IMR-90 (cell line): ENCODE measurements at regions not wholly inside any gene's neighbourhood (a gene's known extent, or its start where the extent isn't known, plus 50 kb on each side); places are given as distances from the start of the nearest gene placed in this dataset.

Experiments
- ATAC-seq: fragments of 200-7000 bp; cut with Tn5 transposase; 2 replicates; pipeline ENCODE4 v1.9.1; 2020; ENCODE audit warnings: low read depth, mild to moderate bottlenecking, moderate library complexity
- BruUV-seq: library from RNA; stranded (reverse); fragments of 400-500 nt; replicated peaks from 2 replicates; lab custom pipeline; 2021; lab: Mats Ljungman, UMichigan
- CTCF ChIA-PET: fragments of 300-600 bp; formaldehyde crosslinking; extraction: SDS; loops from one replicate; lab custom pipeline; 2021; ENCODE audit warnings: antibody characterized with exemption; lab: Yijun Ruan, JAX
- POLR2A ChIA-PET: fragments of 300-600 bp; sonication (Branson Sonifier 250); formaldehyde crosslinking; loops from one replicate; lab custom pipeline; 2022; ENCODE audit warnings: antibody characterized with exemption; ENCODE audit not compliant: unreplicated experiment; lab: Charles Lee
- DNase-seq: peaks from one replicate; pipeline ENCODE4 v3.0.0; 2013
- H2AFZ ChIP-seq: replicated peaks from 2 replicates; pipeline ENCODE3; 2013; ENCODE audit warnings: low read length, mild to moderate bottlenecking; ENCODE audit not compliant: poor library complexity
- H2AK5ac ChIP-seq: 2 replicates; pipeline ENCODE4 v1.6.1; 2013; ENCODE audit warnings: low read depth, low read length, inconsistent platforms
- H2AK9ac ChIP-seq: replicated peaks from 2 replicates; pipeline ENCODE3; 2013; ENCODE audit warnings: mild to moderate bottlenecking, low read depth, low read length, moderate library complexity; ENCODE audit not compliant: poor library complexity
- H2BK120ac ChIP-seq: 2 replicates; pipeline ENCODE4 v1.6.1; 2013; ENCODE audit warnings: low read depth, low read length, inconsistent platforms
- H2BK15ac ChIP-seq: 3 replicates; pipeline ENCODE4 v1.6.1; 2013; ENCODE audit warnings: low read depth, low read length, inconsistent platforms
- H2BK20ac ChIP-seq: 2 replicates; pipeline ENCODE4 v1.6.1; 2013; ENCODE audit warnings: low read depth, mild to moderate bottlenecking, inconsistent platforms, low read length, moderate library complexity
- H2BK5ac ChIP-seq: 2 replicates; pipeline ENCODE4 v1.6.1; 2013; ENCODE audit warnings: mild to moderate bottlenecking, low read depth, low read length, inconsistent platforms; ENCODE audit not compliant: poor library complexity, severe bottlenecking
- H3K14ac ChIP-seq: replicated peaks from 2 replicates; pipeline ENCODE4 v1.6.1; 2013; ENCODE audit warnings: low read depth, low read length, inconsistent platforms
- H3K18ac ChIP-seq: 2 replicates; pipeline ENCODE4 v1.6.1; 2013; ENCODE audit warnings: low read depth, low read length, control low read depth
- H3K23ac ChIP-seq: 2 replicates; pipeline ENCODE4 v1.6.1; 2013; ENCODE audit warnings: low read depth, low read length, inconsistent platforms
- H3K27ac ChIP-seq: 2 replicates; pipeline ENCODE4 v1.5.1; 2013; ENCODE audit warnings: mild to moderate bottlenecking, control low read depth, low read length; ENCODE audit not compliant: insufficient read depth
- H3K27me3 ChIP-seq: 2 replicates; pipeline ENCODE4 v1.6.1; 2013; ENCODE audit warnings: low read length; ENCODE audit not compliant: control insufficient read depth, insufficient read depth
- H3K36me3 ChIP-seq: 2 replicates; pipeline ENCODE4 v1.6.1; 2013; ENCODE audit warnings: low read length, mixed read lengths; ENCODE audit not compliant: control insufficient read depth, insufficient read depth
- H3K4ac ChIP-seq: 2 replicates; pipeline ENCODE4 v1.6.1; 2013; ENCODE audit warnings: low read depth, low read length, inconsistent platforms
- H3K4me1 ChIP-seq: 2 replicates; pipeline ENCODE4 v1.6.1; 2013; ENCODE audit warnings: low read length, mixed read lengths; ENCODE audit not compliant: control insufficient read depth, insufficient read depth
- H3K4me2 ChIP-seq: 2 replicates; pipeline ENCODE4 v1.6.1; 2013; ENCODE audit warnings: low read depth, mild to moderate bottlenecking, control low read depth, low read length, moderate library complexity
- H3K4me3 ChIP-seq: 2 replicates; pipeline ENCODE4 v1.5.1; 2013; ENCODE audit warnings: low read depth, mild to moderate bottlenecking, control low read depth, low read length, moderate library complexity; ENCODE audit not compliant: insufficient read depth
- H3K56ac ChIP-seq: 2 replicates; pipeline ENCODE4 v1.6.1; 2013; ENCODE audit warnings: low read length, inconsistent platforms; ENCODE audit not compliant: insufficient read depth; ENCODE audit errors: extremely low read depth
- H3K79me1 ChIP-seq, 2 experiments: 2 replicates each; pipeline ENCODE4 v1.6.1; 2013; ENCODE audit warnings: low read length in 2 of 2, inconsistent platforms in 1 of 2, low read depth in 1 of 2
- H3K9ac ChIP-seq: 2 replicates; pipeline ENCODE4 v1.6.1; 2013; ENCODE audit warnings: low read depth, low read length, control low read depth
- H3K9me1 ChIP-seq: 2 replicates; pipeline ENCODE4 v1.6.1; 2013; ENCODE audit warnings: low read length, inconsistent platforms; ENCODE audit not compliant: insufficient read depth
- H3K9me3 ChIP-seq: 2 replicates; pipeline ENCODE4 v1.6.1; 2013; ENCODE audit warnings: low read length; ENCODE audit not compliant: control insufficient read depth, insufficient read depth
- H4K20me1 ChIP-seq: 2 replicates; pipeline ENCODE4 v1.6.1; 2013; ENCODE audit warnings: low read length, inconsistent platforms; ENCODE audit not compliant: insufficient read depth
- H4K5ac ChIP-seq: 2 replicates; pipeline ENCODE4 v1.6.1; 2013; ENCODE audit warnings: mild to moderate bottlenecking, low read depth, low read length, control low read depth
- H4K8ac ChIP-seq, 2 experiments: 2 replicates each; pipeline ENCODE4 v1.6.1; 2013; ENCODE audit warnings: low read depth in 2 of 2, low read length in 2 of 2, control low read depth in 1 of 2, inconsistent platforms in 1 of 2
- H4K91ac ChIP-seq: 2 replicates; pipeline ENCODE4 v1.6.1; 2013; ENCODE audit warnings: low read depth, low read length, inconsistent platforms; ENCODE audit not compliant: insufficient read depth
- CEBPB ChIP-seq: IDR thresholded peaks from 2 replicates; pipeline ENCODE4 v1.6.1; 2012; ENCODE audit warnings: low read depth, low read length, improper control_type of control experiment
- FOS ChIP-seq: fragments of 150-350 bp; IDR thresholded peaks from 2 replicates; pipeline ENCODE4 v1.6.1; 2016; ENCODE audit warnings: low read depth, low read length
- MXI1 ChIP-seq: IDR thresholded peaks from 2 replicates; pipeline ENCODE4 v1.6.1; 2012; ENCODE audit warnings: low read depth, mild to moderate bottlenecking, low read length, moderate library complexity, borderline replicate concordance
- NFE2L2 ChIP-seq: fragments of 150-350 bp; IDR thresholded peaks from 2 replicates; pipeline ENCODE4 v1.6.1; 2016; ENCODE audit warnings: low read depth, mild to moderate bottlenecking, low read length
- RAD21 ChIP-seq: IDR thresholded peaks from 2 replicates; pipeline ENCODE4 v1.6.1; 2012; ENCODE audit warnings: low read length, improper control_type of control experiment
- RCOR1 ChIP-seq: IDR thresholded peaks from 2 replicates; pipeline ENCODE4 v1.6.1; 2012; ENCODE audit warnings: mild to moderate bottlenecking, low read length, improper control_type of control experiment; ENCODE audit not compliant: insufficient replicate concordance
- RFX5 ChIP-seq: IDR thresholded peaks from 2 replicates; pipeline ENCODE4 v1.8.0; 2012; ENCODE audit warnings: low read depth, mild to moderate bottlenecking, low read length, moderate library complexity
- SMC3 ChIP-seq: fragments of 150-350 bp; IDR thresholded peaks from 2 replicates; pipeline ENCODE4 v1.6.1; 2016; ENCODE audit warnings: low read depth, mild to moderate bottlenecking, antibody characterized with exemption, low read length, moderate library complexity
- WGBS, 2 experiments: methylation state at CpG; one replicate each; pipeline versions ENCODE4 v1.1.5 to v1.1.7; 2013; ENCODE audit warnings: missing lambda C conversion rate in 2 of 2; ENCODE audit not compliant: insufficient read length in 1 of 2; ENCODE audit errors: extremely low coverage in 2 of 2; 5-methylcytosine and 5-hydroxymethylcytosine counted together
- dilution Hi-C: fragments of 300-500 bp; cut with HindIII; formaldehyde crosslinking; loops from one replicate; pipeline ENCODE4 v1.14.3; 2018; ENCODE audit warnings: low sequenced_read_pairs; ENCODE audit not compliant: unreplicated experiment
- in situ Hi-C: fragments of 300-500 bp; cut with MboI; formaldehyde crosslinking; loops from 3 replicates; pipeline ENCODE4 v1.14.3; 2019; ENCODE audit warnings: low sequenced_read_pairs, inconsistent platforms, mixed read lengths
- intact Hi-C: fragments of 100-400 bp; cut with micrococcal nuclease; formaldehyde crosslinking; loops from 2 replicates; pipeline ENCODE4 v1.10.0; 2022
- TF ChIP-seq, protein P1 (sequence below): fragments of 150-350 bp; IDR thresholded peaks from 2 replicates; pipeline ENCODE4 v1.6.1; 2017; ENCODE audit warnings: mild to moderate bottlenecking, antibody characterized with exemption, low read length, low read depth
- TF ChIP-seq, protein P2 (sequence below): conservative IDR thresholded peaks from 2 replicates; pipeline ENCODE4 v1.5.1; 2012; ENCODE audit warnings: mild to moderate bottlenecking, low read depth, low read length, improper control_type of control experiment
- TF ChIP-seq, protein P3 (sequence below): fragments of 150-350 bp; IDR thresholded peaks from 2 replicates; pipeline ENCODE4 v1.6.1; 2016; ENCODE audit warnings: low read depth, mild to moderate bottlenecking, low read length, moderate library complexity, borderline replicate concordance

DNA sequence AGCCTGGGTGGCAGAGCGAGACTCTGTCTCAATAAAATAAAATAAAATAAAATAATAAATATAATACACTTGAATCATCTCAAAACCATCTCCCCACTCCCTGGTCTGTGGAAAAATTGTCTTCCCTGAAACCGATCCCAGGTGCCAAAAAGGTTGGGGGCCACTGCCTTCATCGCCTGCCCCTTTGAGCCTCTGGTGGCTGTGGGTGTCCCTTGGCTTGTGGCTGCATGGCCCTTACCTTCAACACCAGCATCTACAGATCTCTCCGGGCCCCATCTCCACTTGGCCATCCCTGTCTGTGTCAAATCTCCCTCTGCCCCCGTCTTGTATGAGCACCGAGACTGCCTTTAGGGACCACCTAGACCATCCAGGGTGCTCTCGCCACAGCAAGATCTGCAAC, 177.3 kb downstream of the SEC14L1 start:
- Histone ChIP-seq H3K4me1 (peaks cover 55% of the 10 kb centered on the region), H2BK20ac (peak overlapping the region; percentile 87), H3K4ac (peak overlapping the region; percentile 84), H3K23ac (peak overlapping the region; percentile 95), H4K8ac (peak overlapping the region in 1 of 2 experiments; percentile 32; a peak in 1 of 4 replicates), H3K36me3 (no peaks in the 10 kb centered on the region), H3K18ac (no peak overlapping the region), H3K9me1 (peaks cover 26% of the 10 kb centered on the region), H2BK120ac (peak overlapping the region; percentile 98), H3K9ac (no peak overlapping the region), H2AFZ (no peak overlapping the region), H2AK9ac (peak overlapping the region; percentile 34), H2BK15ac (peak overlapping the region; percentile 100; the same call in 2 of the 3 replicates), H2AK5ac (peak overlapping the region; percentile 95), H3K79me1 (peaks cover 17 to 85% of the 10 kb centered on the region in 2 experiments), H2BK5ac (no peak overlapping the region), H3K4me2 (no peak overlapping the region), H3K27ac (no peak overlapping the region), H3K56ac (no peak overlapping the region), H4K20me1 (no peaks in the 10 kb centered on the region), H3K9me3 (no peaks in the 10 kb centered on the region), H4K91ac (peak overlapping the region; percentile 95), H3K27me3 (no peaks in the 10 kb centered on the region), H3K14ac (peak overlapping the region; percentile 97; the same call in 1 of the 2 replicates), H3K4me3 (no peak overlapping the region), H4K5ac (no peak overlapping the region)
- CTCF ChIA-PET: no interaction called here
- POLR2A ChIA-PET: no interaction called here
- WGBS, 2 experiments: 98% methylated on average over 5 of the region's 7 CpGs; no CpG with 5 or more reads in 1 of the 2 experiments
- in situ Hi-C loops: no loop called here
- DNase-seq (no peak), ATAC-seq (no peak)
- TF ChIP-seq RFX5 (no peak), FOS (no peak), MXI1 (no peak), CEBPB (no peak), RAD21 (no peak), RCOR1 (no peak), NFE2L2 (no peak), SMC3 (no peak)
- TF ChIP-seq, protein P1, sequence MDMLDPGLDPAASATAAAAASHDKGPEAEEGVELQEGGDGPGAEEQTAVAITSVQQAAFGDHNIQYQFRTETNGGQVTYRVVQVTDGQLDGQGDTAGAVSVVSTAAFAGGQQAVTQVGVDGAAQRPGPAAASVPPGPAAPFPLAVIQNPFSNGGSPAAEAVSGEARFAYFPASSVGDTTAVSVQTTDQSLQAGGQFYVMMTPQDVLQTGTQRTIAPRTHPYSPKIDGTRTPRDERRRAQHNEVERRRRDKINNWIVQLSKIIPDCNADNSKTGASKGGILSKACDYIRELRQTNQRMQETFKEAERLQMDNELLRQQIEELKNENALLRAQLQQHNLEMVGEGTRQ: no peak
- TF ChIP-seq, protein P2, sequence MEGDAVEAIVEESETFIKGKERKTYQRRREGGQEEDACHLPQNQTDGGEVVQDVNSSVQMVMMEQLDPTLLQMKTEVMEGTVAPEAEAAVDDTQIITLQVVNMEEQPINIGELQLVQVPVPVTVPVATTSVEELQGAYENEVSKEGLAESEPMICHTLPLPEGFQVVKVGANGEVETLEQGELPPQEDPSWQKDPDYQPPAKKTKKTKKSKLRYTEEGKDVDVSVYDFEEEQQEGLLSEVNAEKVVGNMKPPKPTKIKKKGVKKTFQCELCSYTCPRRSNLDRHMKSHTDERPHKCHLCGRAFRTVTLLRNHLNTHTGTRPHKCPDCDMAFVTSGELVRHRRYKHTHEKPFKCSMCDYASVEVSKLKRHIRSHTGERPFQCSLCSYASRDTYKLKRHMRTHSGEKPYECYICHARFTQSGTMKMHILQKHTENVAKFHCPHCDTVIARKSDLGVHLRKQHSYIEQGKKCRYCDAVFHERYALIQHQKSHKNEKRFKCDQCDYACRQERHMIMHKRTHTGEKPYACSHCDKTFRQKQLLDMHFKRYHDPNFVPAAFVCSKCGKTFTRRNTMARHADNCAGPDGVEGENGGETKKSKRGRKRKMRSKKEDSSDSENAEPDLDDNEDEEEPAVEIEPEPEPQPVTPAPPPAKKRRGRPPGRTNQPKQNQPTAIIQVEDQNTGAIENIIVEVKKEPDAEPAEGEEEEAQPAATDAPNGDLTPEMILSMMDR: no peak
- TF ChIP-seq, protein P3, sequence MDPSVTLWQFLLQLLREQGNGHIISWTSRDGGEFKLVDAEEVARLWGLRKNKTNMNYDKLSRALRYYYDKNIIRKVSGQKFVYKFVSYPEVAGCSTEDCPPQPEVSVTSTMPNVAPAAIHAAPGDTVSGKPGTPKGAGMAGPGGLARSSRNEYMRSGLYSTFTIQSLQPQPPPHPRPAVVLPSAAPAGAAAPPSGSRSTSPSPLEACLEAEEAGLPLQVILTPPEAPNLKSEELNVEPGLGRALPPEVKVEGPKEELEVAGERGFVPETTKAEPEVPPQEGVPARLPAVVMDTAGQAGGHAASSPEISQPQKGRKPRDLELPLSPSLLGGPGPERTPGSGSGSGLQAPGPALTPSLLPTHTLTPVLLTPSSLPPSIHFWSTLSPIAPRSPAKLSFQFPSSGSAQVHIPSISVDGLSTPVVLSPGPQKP: no peak
- dilution Hi-C loops: no loop called here
- intact Hi-C loops: no loop called here
- no TSS peak for BruUV-seq
